Spleen (tissue), 11 donors: ENCODE measurements at regions not wholly inside any gene's neighbourhood (a gene's known extent, or its start where the extent isn't known, plus 50 kb on each side); places are given as distances from the start of the nearest gene placed in this dataset.

Experiments
- DNase-seq: peaks from one replicate; pipeline ENCODE4 v3.0.0-alpha.2; 2020
- H3K27ac ChIP-seq, 8 donors: fragments of 200-600 bp; sonication (generic) in 7 of 8; 1 replicate in 4 of 8; 2 replicates in 4 of 8; pipeline versions ENCODE4 v1.5.0 to v1.8.0; 2016 to 2021; ENCODE audit warnings: inconsistent platforms in 4 of 8, mild to moderate bottlenecking in 4 of 8, moderate library complexity in 1 of 8
- H3K27me3 ChIP-seq, 7 donors: fragments of 200-600 bp; sonication (generic) in 6 of 7; replicated peaks in 1 of 7; 1 replicate in 4 of 7; 2 replicates in 3 of 7; pipeline versions ENCODE4 v1.5.0 to v1.8.0; 2016 to 2021; ENCODE audit warnings: inconsistent platforms in 3 of 7, mild to moderate bottlenecking in 1 of 7
- H3K36me3 ChIP-seq, 6 donors: fragments of 200-600 bp; sonication (generic) in 5 of 6; 1 replicate in 4 of 6; 2 replicates in 2 of 6; pipeline versions ENCODE4 v1.5.0 to v1.8.0; 2016 to 2021; ENCODE audit warnings: inconsistent platforms in 2 of 6
- H3K4me1 ChIP-seq, 6 donors: fragments of 200-600 bp; sonication (generic) in 5 of 6; 1 replicate in 3 of 6; 2 replicates in 3 of 6; pipeline versions ENCODE4 v1.5.0 to v1.8.0; 2016 to 2021; ENCODE audit warnings: inconsistent platforms in 3 of 6
- H3K4me3 ChIP-seq, 8 donors: fragments of 200-600 bp; sonication (generic) in 7 of 8; 1 replicate in 4 of 8; 2 replicates in 4 of 8; pipeline versions ENCODE4 v1.5.0 to v1.8.0; 2016 to 2021; ENCODE audit warnings: inconsistent platforms in 4 of 8, mild to moderate bottlenecking in 4 of 8, moderate library complexity in 2 of 8
- H3K9me3 ChIP-seq, 8 donors: fragments of 200-600 bp; sonication (generic) in 7 of 8; 1 replicate in 4 of 8; 2 replicates in 4 of 8; pipeline versions ENCODE4 v1.5.0 to v1.8.0; 2016 to 2021; ENCODE audit warnings: inconsistent platforms in 4 of 8
- CTCF ChIP-seq, 11 experiments: fragments of 200-600 bp in 7 of 11; fragments of 450-650 bp in 4 of 11; sonication (generic) in 4 of 11; IDR thresholded peaks in 8 of 11; conservative IDR thresholded peaks in 3 of 11; 1 replicate in 7 of 11; 2 replicates in 4 of 11; pipeline versions ENCODE4 v1.4.0 to v1.8.0; 2016 to 2021; ENCODE audit warnings: antibody characterized with exemption in 11 of 11, inconsistent platforms in 4 of 11, mild to moderate bottlenecking in 1 of 11
- POLR2A ChIP-seq, 3 donors: fragments of 450-650 bp; IDR thresholded peaks; one replicate each; pipeline ENCODE4 v1.5.1; 2017; ENCODE audit warnings: antibody characterized with exemption in 3 of 3, mild to moderate bottlenecking in 1 of 3
- POLR2AphosphoS5 ChIP-seq, 3 donors: sonication (generic); formaldehyde crosslinking; IDR thresholded peaks; one replicate each; pipeline ENCODE4 v1.5.1; 2017; ENCODE audit warnings: antibody characterized with exemption in 3 of 3
- WGBS, 5 donors: extraction: QIAGEN DNeasy Blood & Tissue Kit in 3 of 5; methylation state at CpG; one replicate each; pipeline versions ENCODE4 v1.1.5 to v1.1.7; 2013 to 2018; 5-methylcytosine and 5-hydroxymethylcytosine counted together
- intact Hi-C: fragments of 100-400 bp; cut with DNase I; formaldehyde crosslinking; loops from one replicate; pipeline ENCODE4 v1.15.0; 2023; ENCODE audit warnings: low total_unique reads
- donor health status: healthy with polysubstance abuse.
- donor health status: DM: no; HTN: no; CAD: no; lungs with moderate emphysema.
- donor health status: DM: no; HTN: no; CAD: no.
- donor health status: Bipolar disorder and iron deficiency.
- donor health status: healthy.
- donor health status: DM: no; HTN: no; CAD: no.
- donor health status: DM: yes; HTN: yes; CAD: no.

GRCh38 chr10:118488710-118489497, 106.5 kb downstream of the PRLHR start:
- WGBS, 5 donors = 63 to 80% (median 75%) methylated on average over 7 of the region's 7 CpGs
- no peak for TF ChIP-seq POLR2AphosphoS5 (IDR thresholded peaks at IDR 0.05)
- no peak for TF ChIP-seq POLR2A (IDR thresholded peaks at IDR 0.05)
- no peak for TF ChIP-seq CTCF (IDR thresholded peaks at IDR 0.05 in 8 of 11, conservative IDR thresholded peaks at IDR 0.05 in 3 of 11)
- Histone ChIP-seq H3K36me3 (no peaks in the 10 kb centered on the region), H3K27ac (no peak overlapping the region), H3K4me1 (no peaks in the 10 kb centered on the region), H3K9me3 (peaks cover 0 to 22% (median 2%) of the 10 kb centered on the region in 8 donors), H3K27me3 (peaks cover 0 to 3% (median 0%) of the 10 kb centered on the region in 7 donors), H3K4me3 (no peak overlapping the region)
- no peak for DNase-seq
- intact Hi-C loops = no loop called here

- Histone ChIP-seq H3K4me3 (no peak overlapping the region), H3K9me3 (peaks cover 0 to 14% (median 2%) of the 10 kb centered on the region in 8 donors), H3K4me1 (no peaks in the 10 kb centered on the region), H3K36me3 (no peaks in the 10 kb centered on the region), H3K27me3 (peaks cover 0 to 12% (median 0%) of the 10 kb centered on the region in 7 donors), H3K27ac (no peak overlapping the region)
- DNase-seq = no peak
- 90 to 96% (median 94%) methylated on average over 8 of the region's 8 CpGs for WGBS, 5 donors
- intact Hi-C loops = no loop called here
- TF ChIP-seq POLR2AphosphoS5 (IDR thresholded peaks at IDR 0.05) = no peak
- TF ChIP-seq POLR2A (IDR thresholded peaks at IDR 0.05) = no peak
- no peak for TF ChIP-seq CTCF (IDR thresholded peaks at IDR 0.05 in 8 of 11, conservative IDR thresholded peaks at IDR 0.05 in 3 of 11)
These were observed 109.8 kb downstream of the PRLHR start for GRCh38 chr10:118485641-118486040.

GRCh38 chr10:118484152-118484871, 111.1 kb downstream of the PRLHR start:
- Histone ChIP-seq H3K4me1 (no peaks in the 10 kb centered on the region), H3K9me3 (peaks cover 0 to 6% (median 0%) of the 10 kb centered on the region in 8 donors), H3K27ac (no peak overlapping the region), H3K36me3 (no peaks in the 10 kb centered on the region), H3K4me3 (no peak overlapping the region), H3K27me3 (peaks cover 0 to 12% (median 0%) of the 10 kb centered on the region in 7 donors)
- intact Hi-C loops = no loop called here
- TF ChIP-seq POLR2AphosphoS5 (IDR thresholded peaks at IDR 0.05) (no peak), POLR2A (IDR thresholded peaks at IDR 0.05) (no peak), CTCF (IDR thresholded peaks at IDR 0.05 in 8 of 11, conservative IDR thresholded peaks at IDR 0.05 in 3 of 11) (no peak)
- WGBS, 5 donors = 77 to 88% (median 85%) methylated on average over 5 of the region's 5 CpGs
- DNase-seq = no peak

GRCh38 chr10:118483496-118483895, 112.0 kb downstream of the PRLHR start:
- 71 to 93% (median 81%) methylated on average over 6 of the region's 6 CpGs for WGBS, 5 donors
- no peak for DNase-seq
- intact Hi-C loops = no loop called here
- H3K36me3 ChIP-seq = no peaks in the 10 kb centered on the region
- no peaks in the 10 kb centered on the region for H3K4me1 ChIP-seq
- no peak for TF ChIP-seq POLR2AphosphoS5 (IDR thresholded peaks at IDR 0.05)
- no peak for TF ChIP-seq POLR2A (IDR thresholded peaks at IDR 0.05)
- TF ChIP-seq CTCF (IDR thresholded peaks at IDR 0.05 in 8 of 11, conservative IDR thresholded peaks at IDR 0.05 in 3 of 11) = no peak
- peaks cover 0 to 12% (median 0%) of the 10 kb centered on the region in 7 donors for H3K27me3 ChIP-seq
- H3K27ac ChIP-seq = no peak overlapping the region
- no peaks in the 10 kb centered on the region for H3K9me3 ChIP-seq
- no peak overlapping the region for H3K4me3 ChIP-seq
